Liver (tissue), 3 donors: ENCODE measurements at regions not wholly inside any gene's neighbourhood (a gene's known extent, or its start where the extent isn't known, plus 50 kb on each side); places are given as distances from the start of the nearest gene placed in this dataset.

Experiments
- CTCF ChIP-seq: fragments of 150-350 bp; IDR thresholded peaks from 2 replicates; pipeline ENCODE4 v1.5.1; 2017; ENCODE audit warnings: improper control_type of control experiment, low read depth, low read length; ENCODE audit not compliant: missing input control
- EGR1 ChIP-seq, 2 donors: IDR thresholded peaks; 2 replicates each; pipeline ENCODE4 v1.6.1; 2016 to 2018; ENCODE audit warnings: antibody characterized with exemption in 2 of 2, low read depth in 2 of 2
- GABPA ChIP-seq, 2 donors: IDR thresholded peaks in 1 of 2; conservative IDR thresholded peaks in 1 of 2; 2 replicates each; pipeline ENCODE4 v1.6.1; 2016; ENCODE audit warnings: antibody characterized with exemption in 2 of 2, mild to moderate bottlenecking in 1 of 2, moderate library complexity in 1 of 2
- SP1 ChIP-seq: IDR thresholded peaks from 2 replicates; pipeline ENCODE4 v1.6.1; 2018; ENCODE audit warnings: antibody characterized with exemption, mild to moderate bottlenecking
- YY1 ChIP-seq: IDR thresholded peaks from 2 replicates; pipeline ENCODE4 v1.6.1; 2016; ENCODE audit warnings: antibody characterized with exemption, mild to moderate bottlenecking
- TF ChIP-seq, protein P1 (sequence below): IDR thresholded peaks from 2 replicates; pipeline ENCODE4 v1.6.1; 2016; ENCODE audit warnings: antibody characterized with exemption
- TF ChIP-seq, protein P2 (sequence below): IDR thresholded peaks from 2 replicates; pipeline ENCODE4 v1.6.1; 2016; ENCODE audit warnings: antibody characterized with exemption
- TF ChIP-seq, protein P3 (sequence below): IDR thresholded peaks from 2 replicates; pipeline ENCODE4 v1.6.1; 2016; ENCODE audit warnings: antibody characterized with exemption
- donor health status: healthy.
- donor health status: healthy.

DNA sequence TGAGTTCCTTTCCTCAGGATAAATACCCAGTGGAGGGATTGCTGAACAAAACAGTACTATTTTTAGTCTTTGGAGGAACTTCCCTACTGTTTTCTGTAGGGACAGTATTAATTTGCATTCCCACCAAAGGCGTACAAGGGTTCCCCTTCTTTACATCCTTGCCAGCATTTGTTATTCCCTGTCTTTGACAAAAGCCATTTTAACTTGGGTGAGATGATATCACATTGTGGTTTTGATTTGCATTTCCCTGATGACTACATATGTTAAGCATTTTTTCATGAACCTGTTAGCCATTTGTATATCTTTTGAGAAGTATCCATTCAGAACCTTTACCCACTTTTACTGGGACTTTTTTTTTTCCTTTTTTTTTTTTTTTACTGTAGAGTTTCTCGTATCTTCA is 126.2 kb upstream of the ANXA10 start:
- TF ChIP-seq CTCF (no peak), YY1 (no peak), SP1 (no peak), EGR1 (IDR thresholded peaks at IDR 0.05; ENCODE audit: low read depth in 2 of 2) (no peak), GABPA (IDR thresholded peaks at IDR 0.05 in 1 of 2, conservative IDR thresholded peaks at IDR 0.05 in 1 of 2) (no peak)
- TF ChIP-seq, protein P1, sequence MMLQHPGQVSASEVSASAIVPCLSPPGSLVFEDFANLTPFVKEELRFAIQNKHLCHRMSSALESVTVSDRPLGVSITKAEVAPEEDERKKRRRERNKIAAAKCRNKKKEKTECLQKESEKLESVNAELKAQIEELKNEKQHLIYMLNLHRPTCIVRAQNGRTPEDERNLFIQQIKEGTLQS, result no peak
- TF ChIP-seq, protein P2, sequence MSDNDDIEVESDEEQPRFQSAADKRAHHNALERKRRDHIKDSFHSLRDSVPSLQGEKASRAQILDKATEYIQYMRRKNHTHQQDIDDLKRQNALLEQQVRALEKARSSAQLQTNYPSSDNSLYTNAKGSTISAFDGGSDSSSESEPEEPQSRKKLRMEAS, result no peak
- TF ChIP-seq, protein P3, sequence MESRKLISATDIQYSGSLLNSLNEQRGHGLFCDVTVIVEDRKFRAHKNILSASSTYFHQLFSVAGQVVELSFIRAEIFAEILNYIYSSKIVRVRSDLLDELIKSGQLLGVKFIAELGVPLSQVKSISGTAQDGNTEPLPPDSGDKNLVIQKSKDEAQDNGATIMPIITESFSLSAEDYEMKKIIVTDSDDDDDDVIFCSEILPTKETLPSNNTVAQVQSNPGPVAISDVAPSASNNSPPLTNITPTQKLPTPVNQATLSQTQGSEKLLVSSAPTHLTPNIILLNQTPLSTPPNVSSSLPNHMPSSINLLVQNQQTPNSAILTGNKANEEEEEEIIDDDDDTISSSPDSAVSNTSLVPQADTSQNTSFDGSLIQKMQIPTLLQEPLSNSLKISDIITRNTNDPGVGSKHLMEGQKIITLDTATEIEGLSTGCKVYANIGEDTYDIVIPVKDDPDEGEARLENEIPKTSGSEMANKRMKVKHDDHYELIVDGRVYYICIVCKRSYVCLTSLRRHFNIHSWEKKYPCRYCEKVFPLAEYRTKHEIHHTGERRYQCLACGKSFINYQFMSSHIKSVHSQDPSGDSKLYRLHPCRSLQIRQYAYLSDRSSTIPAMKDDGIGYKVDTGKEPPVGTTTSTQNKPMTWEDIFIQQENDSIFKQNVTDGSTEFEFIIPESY, result no peak
